Heart left ventricle (tissue), 16 donors: ENCODE measurements at regions not wholly inside any gene's neighbourhood (a gene's known extent, or its start where the extent isn't known, plus 50 kb on each side); places are given as distances from the start of the nearest gene placed in this dataset.
A peak's percentile ranks its signal among the peaks of the same experiment; 100 is the strongest.

Source experiments
- ATAC-seq, 4 donors: fragments of 200-7000 bp; cut with Tn5 transposase; one replicate each; pipeline ENCODE4 v1.9.1; 2020 to 2022; ENCODE audit warnings: moderate library complexity in 4 of 4, mild to moderate bottlenecking in 3 of 4, moderate number of reproducible peaks in 1 of 4
- DNase-seq, 5 donors: peaks; one replicate each; pipeline ENCODE4 v3.0.0-alpha.2; 2020
- H3K27ac ChIP-seq, 12 donors: fragments of 200-600 bp; sonication (generic) in 4 of 12; one replicate each; pipeline versions ENCODE4 v1.5.0 to v1.8.0; 2016 to 2022; ENCODE audit warnings: mild to moderate bottlenecking in 2 of 12
- H3K27me3 ChIP-seq, 9 donors: fragments of 200-600 bp; sonication (generic) in 2 of 9; one replicate each; pipeline versions ENCODE4 v1.5.1 to v1.8.0; 2016 to 2022; ENCODE audit warnings: mild to moderate bottlenecking in 3 of 9
- H3K36me3 ChIP-seq, 9 donors: fragments of 200-600 bp; sonication (generic) in 2 of 9; one replicate each; pipeline versions ENCODE4 v1.5.0 to v1.8.0; 2018 to 2022; ENCODE audit warnings: mild to moderate bottlenecking in 2 of 9
- H3K4me1 ChIP-seq, 12 donors: fragments of 200-600 bp; sonication (generic) in 4 of 12; one replicate each; pipeline versions ENCODE4 v1.5.0 to v1.8.0; 2016 to 2022; ENCODE audit warnings: mild to moderate bottlenecking in 3 of 12
- H3K4me3 ChIP-seq, 12 donors: fragments of 200-600 bp; sonication (generic) in 4 of 12; one replicate each; pipeline versions ENCODE4 v1.5.0 to v1.8.0; 2017 to 2022; ENCODE audit warnings: mild to moderate bottlenecking in 9 of 12, moderate library complexity in 4 of 12
- H3K9me3 ChIP-seq, 12 donors: fragments of 200-600 bp; sonication (generic) in 4 of 12; one replicate each; pipeline versions ENCODE4 v1.5.0 to v1.8.0; 2016 to 2022; ENCODE audit warnings: mild to moderate bottlenecking in 1 of 12
- CTCF ChIP-seq, 12 donors: fragments of 200-600 bp; sonication (generic) in 4 of 12; IDR thresholded peaks; one replicate each; pipeline versions ENCODE4 v1.5.0 to v1.8.0; 2018 to 2022; ENCODE audit warnings: antibody characterized with exemption in 12 of 12, mild to moderate bottlenecking in 5 of 12
- POLR2A ChIP-seq, 2 donors: fragments of 450-650 bp; IDR thresholded peaks; one replicate each; pipeline ENCODE4 v1.6.1; 2017; ENCODE audit warnings: antibody characterized with exemption in 2 of 2, mild to moderate bottlenecking in 2 of 2, moderate library complexity in 2 of 2
- WGBS, 4 donors: extraction: QIAGEN DNeasy Blood & Tissue Kit in 2 of 4; methylation state at CpG; one replicate each; pipeline versions ENCODE4 v1.1.5 to v1.1.7; 2013 to 2018; 5-methylcytosine and 5-hydroxymethylcytosine counted together
- intact Hi-C, 10 donors: fragments of 100-400 bp; cut with DNase I; formaldehyde crosslinking; loops; one replicate each; pipeline versions ENCODE4 v1.11.1 to v1.14.2; 2022
- donor health status: ischemic (EF 13 %, LVEDD 7.1; RV severe dilation, severe dysfunction).
- donor health status: healthy with polysubstance abuse.
- donor health status: DM: no; HTN: yes; CAD: no.
- donor health status: DM: no; HTN: no; CAD: no.
- donor health status: ischemic (EF 25% LVEDD 6.9; RV normal size, moderate dysfunction).
- donor health status: ischemic (EF 25% LVEDD 5.7; RV mildly dilated, moderate dysfunction).
- donor health status: healthy.
- donor health status: DM: yes; HTN: yes; CAD: no.
- donor health status: ischemic (EF 35%, LVEDD 5.7; RV mildly dilated, moderate dysfunction).
- donor health status: nonischemic (EF 11% LVEDD 7.7; RV severe dilation, severe dysfunction).
- donor health status: DM: yes; HTN: yes; CAD: no.
- donor health status: PGD.
- donor health status: ischemic (EF 29% LVEDD 5.4; RV normal size, mild dysfunction).
- donor health status: nonischemic (EF 23%, LVEDD 6.1; RV moderate dilation, normal function).

- TF ChIP-seq CTCF (IDR thresholded peaks at IDR 0.05), result no peak
- TF ChIP-seq POLR2A (IDR thresholded peaks at IDR 0.05), result no peak
- Histone ChIP-seq H3K36me3 (no peaks in the 10 kb centered on the region), H3K4me1 (peaks cover 0 to 8% (median 0%) of the 10 kb centered on the region in 12 donors), H3K27me3 (no peaks in the 10 kb centered on the region), H3K9me3 (no peaks in the 10 kb centered on the region), H3K27ac (no peak overlapping the region), H3K4me3 (no peak overlapping the region)
- intact Hi-C loops, result loop anchor here in 7 of 10 donors (5.0 to 10.0 kb wide), 4 partner anchors 76 to 509 kb away; partner anchors contain the start of gene GAS1 (in 7 of the 7)
- 88 to 97% (median 92%) methylated on average over 7 of the region's 7 CpGs for whole genome bisulfite sequencing, 4 donors
- no peak for DNase-seq
- no peak for ATAC-seq
Measured at GRCh38 chr9:86488794-86489193, 134.6 kb upstream of the TUT7 start.

GRCh38 chr9:86488345-86488744, 134.1 kb upstream of the TUT7 start:
- DNase-seq (no peak), ATAC-seq (no peak)
- H3K9me3 ChIP-seq, result no peaks in the 10 kb centered on the region
- TF ChIP-seq POLR2A (IDR thresholded peaks at IDR 0.05), result no peak
- TF ChIP-seq CTCF (IDR thresholded peaks at IDR 0.05), result no peak
- intact Hi-C loops, result loop anchor here in 7 of 10 donors (5.0 to 10.0 kb wide), 4 partner anchors 76 to 509 kb away; partner anchors contain the start of gene GAS1 (in 7 of the 7)
- no peak overlapping the region for H3K4me3 ChIP-seq
- H3K4me1 ChIP-seq, result peaks cover 0 to 8% (median 0%) of the 10 kb centered on the region in 12 donors
- no peaks in the 10 kb centered on the region for H3K36me3 ChIP-seq
- WGBS, 4 donors, result 80 to 87% (median 83%) methylated on average over 6 of the region's 6 CpGs
- H3K27me3 ChIP-seq, result no peaks in the 10 kb centered on the region
- H3K27ac ChIP-seq, result no peak overlapping the region

GRCh38 chr9:86487838-86488233, 133.6 kb upstream of the TUT7 start:
- intact Hi-C loops, result loop anchor here (1.0 to 10.0 kb wide), 7 partner anchors 76 to 839 kb away; partner anchors contain the start of gene GAS1 (in 7 of the 10)
- Histone ChIP-seq H3K9me3 (no peaks in the 10 kb centered on the region), H3K27me3 (no peaks in the 10 kb centered on the region), H3K4me1 (peaks cover 0 to 8% (median 0%) of the 10 kb centered on the region in 12 donors), H3K4me3 (no peak overlapping the region), H3K36me3 (no peaks in the 10 kb centered on the region), H3K27ac (no peak overlapping the region)
- WGBS, 4 donors, result 74 to 85% (median 81%) methylated on average over 2 of the region's 2 CpGs
- TF ChIP-seq POLR2A (IDR thresholded peaks at IDR 0.05) (no peak), CTCF (IDR thresholded peaks at IDR 0.05) (no peak)
- no peak for ATAC-seq
- DNase-seq, result no peak

- no peaks in the 10 kb centered on the region for H3K9me3 ChIP-seq
- 0 to 4% (median 1%) methylated on average over 1 of the region's 1 CpG for WGBS, 4 donors
- H3K4me1 ChIP-seq, result peaks cover 0 to 8% (median 0%) of the 10 kb centered on the region in 12 donors
- peak in 3 of 4 donors; percentile 67 to 75 (median 72) for ATAC-seq
- H3K4me3 ChIP-seq, result no peak overlapping the region
- TF ChIP-seq CTCF (IDR thresholded peaks at IDR 0.05), result peak; percentile 45 to 77 (median 67)
- no peak for TF ChIP-seq POLR2A (IDR thresholded peaks at IDR 0.05)
- no peaks in the 10 kb centered on the region for H3K36me3 ChIP-seq
- H3K27me3 ChIP-seq, result no peaks in the 10 kb centered on the region
- intact Hi-C loops, result loop anchor here (1.0 to 10.0 kb wide), 7 partner anchors 75 to 840 kb away; partner anchors contain the start of gene GAS1 (in 7 of the 10)
- H3K27ac ChIP-seq, result no peak overlapping the region
- DNase-seq, result no peak
Measured at GRCh38 chr9:86486891-86487837, 133.0 kb upstream of the TUT7 start.
